IMR-90 (cell line): ENCODE measurements at regions not wholly inside any gene's neighbourhood (a gene's known extent, or its start where the extent isn't known, plus 50 kb on each side); places are given as distances from the start of the nearest gene placed in this dataset.

ENCODE experiments used
- ATAC-seq: fragments of 200-7000 bp; cut with Tn5 transposase; 2 replicates; pipeline ENCODE4 v1.9.1; 2020; ENCODE audit warnings: low read depth, mild to moderate bottlenecking, moderate library complexity
- BruUV-seq: library from RNA; stranded (reverse); fragments of 400-500 nt; replicated peaks from 2 replicates; lab custom pipeline; 2021; lab: Mats Ljungman, UMichigan
- CTCF ChIA-PET: fragments of 300-600 bp; formaldehyde crosslinking; extraction: SDS; loops from one replicate; lab custom pipeline; 2021; ENCODE audit warnings: antibody characterized with exemption; lab: Yijun Ruan, JAX
- POLR2A ChIA-PET: fragments of 300-600 bp; sonication (Branson Sonifier 250); formaldehyde crosslinking; loops from one replicate; lab custom pipeline; 2022; ENCODE audit warnings: antibody characterized with exemption; ENCODE audit not compliant: unreplicated experiment; lab: Charles Lee
- DNase-seq: peaks from one replicate; pipeline ENCODE4 v3.0.0; 2013
- H2AFZ ChIP-seq: replicated peaks from 2 replicates; pipeline ENCODE3; 2013; ENCODE audit warnings: low read length, mild to moderate bottlenecking; ENCODE audit not compliant: poor library complexity
- H2AK5ac ChIP-seq: 2 replicates; pipeline ENCODE4 v1.6.1; 2013; ENCODE audit warnings: low read depth, low read length, inconsistent platforms
- H2AK9ac ChIP-seq: replicated peaks from 2 replicates; pipeline ENCODE3; 2013; ENCODE audit warnings: mild to moderate bottlenecking, low read depth, low read length, moderate library complexity; ENCODE audit not compliant: poor library complexity
- H2BK120ac ChIP-seq: 2 replicates; pipeline ENCODE4 v1.6.1; 2013; ENCODE audit warnings: low read depth, low read length, inconsistent platforms
- H2BK15ac ChIP-seq: 3 replicates; pipeline ENCODE4 v1.6.1; 2013; ENCODE audit warnings: low read depth, low read length, inconsistent platforms
- H2BK20ac ChIP-seq: 2 replicates; pipeline ENCODE4 v1.6.1; 2013; ENCODE audit warnings: low read depth, mild to moderate bottlenecking, inconsistent platforms, low read length, moderate library complexity
- H2BK5ac ChIP-seq: 2 replicates; pipeline ENCODE4 v1.6.1; 2013; ENCODE audit warnings: mild to moderate bottlenecking, low read depth, low read length, inconsistent platforms; ENCODE audit not compliant: poor library complexity, severe bottlenecking
- H3K14ac ChIP-seq: replicated peaks from 2 replicates; pipeline ENCODE4 v1.6.1; 2013; ENCODE audit warnings: low read depth, low read length, inconsistent platforms
- H3K18ac ChIP-seq: 2 replicates; pipeline ENCODE4 v1.6.1; 2013; ENCODE audit warnings: low read depth, low read length, control low read depth
- H3K23ac ChIP-seq: 2 replicates; pipeline ENCODE4 v1.6.1; 2013; ENCODE audit warnings: low read depth, low read length, inconsistent platforms
- H3K27ac ChIP-seq: 2 replicates; pipeline ENCODE4 v1.5.1; 2013; ENCODE audit warnings: mild to moderate bottlenecking, control low read depth, low read length; ENCODE audit not compliant: insufficient read depth
- H3K27me3 ChIP-seq: 2 replicates; pipeline ENCODE4 v1.6.1; 2013; ENCODE audit warnings: low read length; ENCODE audit not compliant: control insufficient read depth, insufficient read depth
- H3K36me3 ChIP-seq: 2 replicates; pipeline ENCODE4 v1.6.1; 2013; ENCODE audit warnings: low read length, mixed read lengths; ENCODE audit not compliant: control insufficient read depth, insufficient read depth
- H3K4ac ChIP-seq: 2 replicates; pipeline ENCODE4 v1.6.1; 2013; ENCODE audit warnings: low read depth, low read length, inconsistent platforms
- H3K4me1 ChIP-seq: 2 replicates; pipeline ENCODE4 v1.6.1; 2013; ENCODE audit warnings: low read length, mixed read lengths; ENCODE audit not compliant: control insufficient read depth, insufficient read depth
- H3K4me2 ChIP-seq: 2 replicates; pipeline ENCODE4 v1.6.1; 2013; ENCODE audit warnings: low read depth, mild to moderate bottlenecking, control low read depth, low read length, moderate library complexity
- H3K4me3 ChIP-seq: 2 replicates; pipeline ENCODE4 v1.5.1; 2013; ENCODE audit warnings: low read depth, mild to moderate bottlenecking, control low read depth, low read length, moderate library complexity; ENCODE audit not compliant: insufficient read depth
- H3K56ac ChIP-seq: 2 replicates; pipeline ENCODE4 v1.6.1; 2013; ENCODE audit warnings: low read length, inconsistent platforms; ENCODE audit not compliant: insufficient read depth; ENCODE audit errors: extremely low read depth
- H3K79me1 ChIP-seq, 2 experiments: 2 replicates each; pipeline ENCODE4 v1.6.1; 2013; ENCODE audit warnings: low read length in 2 of 2, inconsistent platforms in 1 of 2, low read depth in 1 of 2
- H3K9ac ChIP-seq: 2 replicates; pipeline ENCODE4 v1.6.1; 2013; ENCODE audit warnings: low read depth, low read length, control low read depth
- H3K9me1 ChIP-seq: 2 replicates; pipeline ENCODE4 v1.6.1; 2013; ENCODE audit warnings: low read length, inconsistent platforms; ENCODE audit not compliant: insufficient read depth
- H3K9me3 ChIP-seq: 2 replicates; pipeline ENCODE4 v1.6.1; 2013; ENCODE audit warnings: low read length; ENCODE audit not compliant: control insufficient read depth, insufficient read depth
- H4K20me1 ChIP-seq: 2 replicates; pipeline ENCODE4 v1.6.1; 2013; ENCODE audit warnings: low read length, inconsistent platforms; ENCODE audit not compliant: insufficient read depth
- H4K5ac ChIP-seq: 2 replicates; pipeline ENCODE4 v1.6.1; 2013; ENCODE audit warnings: mild to moderate bottlenecking, low read depth, low read length, control low read depth
- H4K8ac ChIP-seq, 2 experiments: 2 replicates each; pipeline ENCODE4 v1.6.1; 2013; ENCODE audit warnings: low read depth in 2 of 2, low read length in 2 of 2, control low read depth in 1 of 2, inconsistent platforms in 1 of 2
- H4K91ac ChIP-seq: 2 replicates; pipeline ENCODE4 v1.6.1; 2013; ENCODE audit warnings: low read depth, low read length, inconsistent platforms; ENCODE audit not compliant: insufficient read depth
- CEBPB ChIP-seq: IDR thresholded peaks from 2 replicates; pipeline ENCODE4 v1.6.1; 2012; ENCODE audit warnings: low read depth, low read length, improper control_type of control experiment
- FOS ChIP-seq: fragments of 150-350 bp; IDR thresholded peaks from 2 replicates; pipeline ENCODE4 v1.6.1; 2016; ENCODE audit warnings: low read depth, low read length
- MAZ ChIP-seq: IDR thresholded peaks from 2 replicates; pipeline ENCODE4 v1.6.1; 2012; ENCODE audit warnings: low read depth, mild to moderate bottlenecking, low read length, improper control_type of control experiment, moderate library complexity, borderline replicate concordance
- NFE2L2 ChIP-seq: fragments of 150-350 bp; IDR thresholded peaks from 2 replicates; pipeline ENCODE4 v1.6.1; 2016; ENCODE audit warnings: low read depth, mild to moderate bottlenecking, low read length
- WGBS, 2 experiments: methylation state at CpG; one replicate each; pipeline versions ENCODE4 v1.1.5 to v1.1.7; 2013; ENCODE audit warnings: missing lambda C conversion rate in 2 of 2; ENCODE audit not compliant: insufficient read length in 1 of 2; ENCODE audit errors: extremely low coverage in 2 of 2; 5-methylcytosine and 5-hydroxymethylcytosine counted together
- dilution Hi-C: fragments of 300-500 bp; cut with HindIII; formaldehyde crosslinking; loops from one replicate; pipeline ENCODE4 v1.14.3; 2018; ENCODE audit warnings: low sequenced_read_pairs; ENCODE audit not compliant: unreplicated experiment
- in situ Hi-C: fragments of 300-500 bp; cut with MboI; formaldehyde crosslinking; loops from 3 replicates; pipeline ENCODE4 v1.14.3; 2019; ENCODE audit warnings: low sequenced_read_pairs, inconsistent platforms, mixed read lengths
- intact Hi-C: fragments of 100-400 bp; cut with micrococcal nuclease; formaldehyde crosslinking; loops from 2 replicates; pipeline ENCODE4 v1.10.0; 2022

DNA sequence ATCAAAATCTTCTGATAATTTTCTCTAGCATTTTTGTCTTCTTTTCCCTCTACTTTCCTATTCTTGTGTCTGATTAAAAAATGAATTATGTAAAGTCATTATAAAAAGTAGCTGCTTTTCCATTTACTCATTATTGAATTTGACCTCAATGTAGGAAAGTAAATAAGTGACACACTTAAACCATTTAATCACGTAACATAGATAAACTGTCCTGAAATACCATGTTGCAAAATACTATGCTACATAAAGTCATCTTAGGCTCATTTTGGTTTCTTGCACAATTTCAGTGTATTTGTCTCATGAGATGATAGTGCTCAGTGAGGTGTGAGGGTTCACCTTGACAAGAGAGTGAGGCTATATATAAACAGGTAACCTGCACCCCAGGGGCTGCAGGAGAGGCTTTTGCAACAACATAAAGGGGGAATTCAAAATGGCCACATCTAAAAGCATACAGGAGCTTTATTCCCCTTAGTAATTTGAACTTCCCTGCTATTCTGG, 502.7 kb downstream of the RNF144A start:
- no peak overlapping the region for H3K4me3 ChIP-seq
- TF ChIP-seq CEBPB, result no peak
- no peak for TF ChIP-seq MAZ
- TF ChIP-seq NFE2L2, result no peak
- TF ChIP-seq FOS, result no peak
- H2BK5ac ChIP-seq, result no peak overlapping the region
- H3K27ac ChIP-seq, result no peak overlapping the region
- in situ Hi-C loops, result loop anchor here (10.0 kb wide), 1 partner anchor 1335 kb away; no protein-coding TSS in a partner anchor
- no peak overlapping the region for H4K91ac ChIP-seq
- H3K9me3 ChIP-seq, result no peaks in the 10 kb centered on the region
- H3K23ac ChIP-seq, result no peak overlapping the region
- no peak overlapping the region for H3K56ac ChIP-seq
- no peak overlapping the region for H3K4ac ChIP-seq
- intact Hi-C loops, result loop anchor here (10.0 kb wide), 1 partner anchor 685 kb away; no protein-coding TSS in a partner anchor
- H3K9ac ChIP-seq, result no peak overlapping the region
- H2AFZ ChIP-seq, result no peak overlapping the region
- H2AK5ac ChIP-seq, result no peak overlapping the region
- H2BK120ac ChIP-seq, result no peak overlapping the region
- H2AK9ac ChIP-seq, result no peak overlapping the region
- no peak overlapping the region for H4K5ac ChIP-seq
- POLR2A ChIA-PET, result no interaction called here
- H4K8ac ChIP-seq, result no peak overlapping the region
- no peak for DNase-seq
- no peak for ATAC-seq
- H2BK15ac ChIP-seq, result no peak overlapping the region
- BruUV-seq, result no TSS peak
- no peaks in the 10 kb centered on the region for H3K4me1 ChIP-seq
- no CpG with 5 or more reads among the region's 1 CpG for WGBS, 2 experiments
- dilution Hi-C loops, result no loop called here
- no peak overlapping the region for H3K18ac ChIP-seq
- H3K36me3 ChIP-seq, result no peaks in the 10 kb centered on the region
- no peaks in the 10 kb centered on the region for H3K27me3 ChIP-seq
- CTCF ChIA-PET, result no interaction called here
- no peaks in the 10 kb centered on the region for H3K79me1 ChIP-seq
- no peak overlapping the region for H3K14ac ChIP-seq
- no peak overlapping the region for H2BK20ac ChIP-seq
- H3K9me1 ChIP-seq, result no peaks in the 10 kb centered on the region
- no peaks in the 10 kb centered on the region for H4K20me1 ChIP-seq
- no peak overlapping the region for H3K4me2 ChIP-seq
